GM10248 (cell line): ENCODE measurements at regions not wholly inside any gene's neighbourhood (a gene's known extent, or its start where the extent isn't known, plus 50 kb on each side); places are given as distances from the start of the nearest gene placed in this dataset.

ENCODE experiments used
- CTCF ChIA-PET: fragments of 300-600 bp; sonication (Branson Sonifier 250); formaldehyde crosslinking; extraction: SDS; loops from one replicate; lab custom pipeline; 2021; ENCODE audit warnings: antibody characterized with exemption; lab: Yijun Ruan, JAX
- POLR2A ChIA-PET: fragments of 350-650 bp; sonication (Branson Sonifier 250); formaldehyde crosslinking; extraction: SDS; loops from one replicate; lab custom pipeline; 2020; ENCODE audit warnings: antibody characterized with exemption; lab: Yijun Ruan, JAX
- DNase-seq: peaks from one replicate; pipeline ENCODE4 v3.0.0; 2012; ENCODE audit errors: extremely low spot score
- TF ChIP-seq, protein P1 (sequence below): IDR thresholded peaks from 2 replicates; pipeline ENCODE4 v1.5.1; 2012; ENCODE audit warnings: mild to moderate bottlenecking, low read depth; ENCODE audit errors: extremely low read depth, missing control alignments, control extremely low read depth

DNA sequence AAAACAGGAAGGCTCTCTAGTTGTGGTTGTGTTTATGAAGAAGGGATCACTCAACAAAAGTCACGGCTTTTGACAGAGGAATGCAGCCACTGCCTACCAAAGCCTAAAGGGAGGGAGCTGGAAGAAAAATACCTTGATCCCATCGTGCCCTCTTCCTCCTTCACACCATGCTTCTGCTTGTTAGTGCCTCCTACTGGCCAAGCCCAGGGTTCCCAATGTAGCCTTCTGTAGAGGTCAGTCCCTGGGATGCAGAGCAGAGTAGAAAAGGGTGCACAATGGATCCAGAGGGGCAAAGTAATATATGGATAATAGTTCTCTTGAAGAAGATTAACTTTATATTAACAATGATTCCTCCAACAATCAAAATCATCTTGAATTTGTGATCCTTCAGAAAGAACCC, 293.5 kb upstream of the FERMT1 start:
- CTCF ChIA-PET = no interaction called here
- POLR2A ChIA-PET = no interaction called here
- DNase-seq = no peak
- TF ChIP-seq, protein P1, sequence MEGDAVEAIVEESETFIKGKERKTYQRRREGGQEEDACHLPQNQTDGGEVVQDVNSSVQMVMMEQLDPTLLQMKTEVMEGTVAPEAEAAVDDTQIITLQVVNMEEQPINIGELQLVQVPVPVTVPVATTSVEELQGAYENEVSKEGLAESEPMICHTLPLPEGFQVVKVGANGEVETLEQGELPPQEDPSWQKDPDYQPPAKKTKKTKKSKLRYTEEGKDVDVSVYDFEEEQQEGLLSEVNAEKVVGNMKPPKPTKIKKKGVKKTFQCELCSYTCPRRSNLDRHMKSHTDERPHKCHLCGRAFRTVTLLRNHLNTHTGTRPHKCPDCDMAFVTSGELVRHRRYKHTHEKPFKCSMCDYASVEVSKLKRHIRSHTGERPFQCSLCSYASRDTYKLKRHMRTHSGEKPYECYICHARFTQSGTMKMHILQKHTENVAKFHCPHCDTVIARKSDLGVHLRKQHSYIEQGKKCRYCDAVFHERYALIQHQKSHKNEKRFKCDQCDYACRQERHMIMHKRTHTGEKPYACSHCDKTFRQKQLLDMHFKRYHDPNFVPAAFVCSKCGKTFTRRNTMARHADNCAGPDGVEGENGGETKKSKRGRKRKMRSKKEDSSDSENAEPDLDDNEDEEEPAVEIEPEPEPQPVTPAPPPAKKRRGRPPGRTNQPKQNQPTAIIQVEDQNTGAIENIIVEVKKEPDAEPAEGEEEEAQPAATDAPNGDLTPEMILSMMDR = no peak

GRCh38 chr20:6411651-6412050, 288.8 kb upstream of the FERMT1 start:
- TF ChIP-seq, protein P1 = no peak
- CTCF ChIA-PET = interaction anchor here (1.4 kb wide), 1 partner anchor 11 kb away, joined by 3 read pairs; no protein-coding TSS in a partner anchor
- POLR2A ChIA-PET = no interaction called here
- DNase-seq = no peak

- no peak for DNase-seq
- ChIA-PET CTCF (interaction anchor here (0.8 to 1.4 kb wide), 2 partner anchors 10 to 15 kb away, joined by 3 read pairs; no protein-coding TSS in a partner anchor), POLR2A (no interaction called here)
- TF ChIP-seq, protein P1 = no peak
These were observed 287.9 kb upstream of the FERMT1 start for GRCh38 chr20:6410721-6411120.

DNA sequence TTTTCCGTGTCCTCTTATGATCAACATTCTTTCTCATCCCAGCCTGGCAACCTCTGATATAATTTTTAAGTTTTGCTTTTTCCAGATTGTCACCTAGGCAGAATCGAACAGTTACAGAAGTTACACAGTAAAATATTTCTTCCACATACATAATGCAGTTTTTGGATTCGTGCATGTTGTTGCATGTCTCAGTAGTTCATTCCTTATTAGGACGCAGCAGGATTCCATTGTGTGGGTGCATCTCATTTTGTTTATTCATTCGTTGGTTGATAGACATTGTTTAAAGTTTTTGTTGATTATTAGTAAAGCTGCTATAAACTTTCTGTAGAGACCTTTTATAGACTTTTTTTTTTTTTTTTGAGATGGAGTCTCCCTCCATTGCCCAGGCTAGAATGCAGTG, 284.3 kb upstream of the FERMT1 start:
- TF ChIP-seq, protein P1 = no peak
- CTCF ChIA-PET = no interaction called here
- POLR2A ChIA-PET = no interaction called here

DNA sequence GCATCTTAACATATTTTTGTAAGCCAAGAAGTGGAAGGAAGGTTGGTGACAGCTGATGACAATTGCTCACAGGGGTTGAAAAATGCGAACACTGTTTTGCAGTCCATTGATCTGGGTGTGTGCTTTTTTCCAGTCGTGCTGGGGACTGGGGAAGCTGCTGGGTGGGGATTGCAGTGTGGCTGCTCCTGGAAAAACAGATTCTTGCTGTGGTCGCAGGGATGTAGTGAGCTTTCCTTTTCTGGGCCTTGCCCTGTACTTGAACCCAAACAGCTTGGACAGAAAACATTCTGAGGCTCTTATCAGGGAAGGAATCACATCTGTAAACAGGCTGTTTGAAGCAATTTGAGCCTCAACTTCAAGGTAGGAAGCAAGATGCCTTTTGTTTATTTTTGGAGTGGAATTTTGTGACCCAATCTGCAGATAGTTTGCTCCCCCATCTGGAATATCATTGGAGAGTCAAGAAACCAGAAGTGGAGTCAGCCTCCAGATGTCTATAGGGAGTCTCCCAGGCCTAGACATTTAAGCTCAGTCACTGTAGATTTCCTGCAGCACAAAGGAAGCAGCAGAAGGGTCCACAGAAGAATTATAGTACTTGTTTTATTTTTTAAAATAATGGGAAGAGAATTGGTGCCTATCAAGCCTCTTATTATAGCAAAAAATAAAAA, 279.2 kb upstream of the FERMT1 start:
- DNase-seq = no peak
- CTCF ChIA-PET = interaction anchor here (1.4 kb wide), 1 partner anchor 10 kb away, joined by 3 read pairs; no protein-coding TSS in a partner anchor
- POLR2A ChIA-PET = no interaction called here
- TF ChIP-seq, protein P1 = no peak

More for the DNA sequence above, 284.3 kb upstream of the FERMT1 start:
- no peak for DNase-seq

DNA sequence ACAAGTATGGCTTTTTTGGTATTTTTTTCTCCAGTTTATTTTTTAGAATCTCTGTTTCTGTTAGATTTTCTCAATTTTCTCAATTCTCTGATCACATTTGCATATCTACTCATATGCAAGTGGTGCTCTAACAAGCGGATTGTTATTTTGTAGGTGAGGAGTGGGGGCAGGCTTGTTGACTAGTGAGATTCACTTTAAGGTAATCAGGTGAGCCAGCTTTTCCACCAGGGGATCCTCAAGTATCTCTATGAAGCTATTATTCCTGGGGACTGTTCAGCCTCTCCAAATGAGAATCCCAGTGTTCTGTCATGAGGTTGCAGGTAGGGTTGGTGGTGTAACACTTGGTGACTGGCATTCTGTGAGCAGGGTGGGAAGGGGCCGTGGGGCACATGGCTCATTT, 274.3 kb upstream of the FERMT1 start:
- ChIA-PET CTCF (no interaction called here), POLR2A (no interaction called here)
- TF ChIP-seq, protein P1 = no peak
- DNase-seq = no peak
